Type B pancreatic cell (in vitro differentiated cells): ENCODE measurements at regions not wholly inside any gene's neighbourhood (a gene's known extent, or its start where the extent isn't known, plus 50 kb on each side); places are given as distances from the start of the nearest gene placed in this dataset.

Experiments used
- DNase-seq: peaks from one replicate; pipeline ENCODE4 v3.0.0; 2021; ENCODE audit warnings: mixed read lengths; ENCODE audit not compliant: unreplicated experiment; ENCODE audit errors: extremely low spot score
- H3K27ac Mint-ChIP-seq: 2 replicates; pipeline ENCODE4 v1.8.0; 2021; ENCODE audit warnings: mild to moderate bottlenecking, mixed read lengths
- H3K27me3 Mint-ChIP-seq: 2 replicates; pipeline ENCODE4 v1.8.0; 2021; ENCODE audit warnings: mixed read lengths
- H3K36me3 Mint-ChIP-seq: 2 replicates; pipeline ENCODE4 v1.8.0; 2021; ENCODE audit warnings: mixed read lengths
- H3K4me1 Mint-ChIP-seq: one replicate; pipeline ENCODE4 v1.8.0; 2021; ENCODE audit warnings: mixed read lengths; ENCODE audit not compliant: unreplicated experiment
- H3K4me3 Mint-ChIP-seq: 2 replicates; pipeline ENCODE4 v1.8.0; 2021; ENCODE audit warnings: mild to moderate bottlenecking, mixed read lengths
- H3K9me3 Mint-ChIP-seq: 2 replicates; pipeline ENCODE4 v1.8.0; 2021; ENCODE audit warnings: mixed read lengths
- TF ChIP-seq, protein P1 (sequence below): fragments of 200-600 bp; sonication (generic); conservative IDR thresholded peaks from 2 replicates; pipeline ENCODE4 v1.5.0; 2021; ENCODE audit warnings: antibody characterized with exemption, mild to moderate bottlenecking

DNA sequence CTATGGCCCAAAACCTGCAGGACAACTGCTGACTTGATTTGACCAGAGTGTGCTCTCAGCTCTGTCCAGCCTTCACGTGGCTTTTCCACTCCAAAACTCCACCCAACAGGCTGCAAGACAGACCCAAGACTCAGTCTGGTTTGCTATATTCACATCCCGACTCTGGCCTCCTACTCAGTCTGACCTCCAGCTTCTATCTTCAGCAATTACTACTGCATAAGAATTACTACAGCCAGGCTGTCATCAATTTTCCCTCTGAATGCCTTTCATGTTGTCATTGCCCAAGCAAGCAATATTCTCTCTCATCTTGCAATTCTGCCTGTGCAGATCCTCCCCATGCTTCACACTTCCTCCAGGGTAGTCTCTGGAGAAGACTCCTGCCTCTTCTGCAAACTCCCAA lies 53.6 kb upstream of the GYPC start:
- H3K4me1 Mint-ChIP-seq: no peaks in the 10 kb centered on the region
- H3K36me3 Mint-ChIP-seq: peaks cover 4% of the 10 kb centered on the region
- H3K9me3 Mint-ChIP-seq: peaks cover 15% of the 10 kb centered on the region
- TF ChIP-seq, protein P1, sequence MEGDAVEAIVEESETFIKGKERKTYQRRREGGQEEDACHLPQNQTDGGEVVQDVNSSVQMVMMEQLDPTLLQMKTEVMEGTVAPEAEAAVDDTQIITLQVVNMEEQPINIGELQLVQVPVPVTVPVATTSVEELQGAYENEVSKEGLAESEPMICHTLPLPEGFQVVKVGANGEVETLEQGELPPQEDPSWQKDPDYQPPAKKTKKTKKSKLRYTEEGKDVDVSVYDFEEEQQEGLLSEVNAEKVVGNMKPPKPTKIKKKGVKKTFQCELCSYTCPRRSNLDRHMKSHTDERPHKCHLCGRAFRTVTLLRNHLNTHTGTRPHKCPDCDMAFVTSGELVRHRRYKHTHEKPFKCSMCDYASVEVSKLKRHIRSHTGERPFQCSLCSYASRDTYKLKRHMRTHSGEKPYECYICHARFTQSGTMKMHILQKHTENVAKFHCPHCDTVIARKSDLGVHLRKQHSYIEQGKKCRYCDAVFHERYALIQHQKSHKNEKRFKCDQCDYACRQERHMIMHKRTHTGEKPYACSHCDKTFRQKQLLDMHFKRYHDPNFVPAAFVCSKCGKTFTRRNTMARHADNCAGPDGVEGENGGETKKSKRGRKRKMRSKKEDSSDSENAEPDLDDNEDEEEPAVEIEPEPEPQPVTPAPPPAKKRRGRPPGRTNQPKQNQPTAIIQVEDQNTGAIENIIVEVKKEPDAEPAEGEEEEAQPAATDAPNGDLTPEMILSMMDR: no peak
- no peak for DNase-seq
- H3K27me3 Mint-ChIP-seq: no peaks in the 10 kb centered on the region
- H3K27ac Mint-ChIP-seq: no peak overlapping the region
- H3K4me3 Mint-ChIP-seq: no peak overlapping the region
